ENCODE measurements at regions not wholly inside any gene's neighbourhood (a gene's known extent, or its start where the extent isn't known, plus 50 kb on each side); places are given as distances from the start of the nearest gene placed in this dataset.

GRCh38 chr5:92946546-92946945, 634.5 kb downstream of the NR2F1-AS1 start:
- TF ChIP-seq POLR2A (IDR thresholded peaks at IDR 0.05), result no peak
- TF ChIP-seq CTCF (IDR thresholded peaks at IDR 0.05), result no peak

Measured in thyroid gland (tissue), 4 donors.